ENCODE measurements at regions not wholly inside any gene's neighbourhood (a gene's known extent, or its start where the extent isn't known, plus 50 kb on each side); places are given as distances from the start of the nearest gene placed in this dataset.

DNA sequence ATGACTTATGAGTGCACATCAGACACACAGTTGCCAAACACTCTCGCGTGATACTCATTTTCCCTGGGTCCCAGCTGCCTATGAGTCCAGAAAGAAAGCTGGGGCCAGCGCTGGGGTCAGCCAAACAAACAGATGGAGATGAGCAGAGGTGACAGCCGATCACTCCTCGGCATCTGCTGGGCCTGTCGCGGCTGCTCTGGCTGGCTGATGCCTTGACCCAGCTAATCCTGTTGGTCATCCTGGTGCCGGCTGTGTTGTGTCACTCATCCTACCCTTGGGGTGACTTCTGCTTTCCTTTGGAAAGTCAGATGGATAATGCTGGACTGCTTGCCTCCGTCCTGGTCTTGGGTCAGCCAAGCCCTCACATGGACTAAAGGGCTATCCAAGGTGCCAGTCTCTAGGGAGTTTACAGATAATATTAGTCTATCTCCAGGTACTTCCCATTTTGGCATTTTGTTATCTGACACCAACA is 105.3 kb upstream of the PDZRN3 start:
- no peak for TF ChIP-seq POLR2A (IDR thresholded peaks at IDR 0.05)
- TF ChIP-seq, protein P1, sequence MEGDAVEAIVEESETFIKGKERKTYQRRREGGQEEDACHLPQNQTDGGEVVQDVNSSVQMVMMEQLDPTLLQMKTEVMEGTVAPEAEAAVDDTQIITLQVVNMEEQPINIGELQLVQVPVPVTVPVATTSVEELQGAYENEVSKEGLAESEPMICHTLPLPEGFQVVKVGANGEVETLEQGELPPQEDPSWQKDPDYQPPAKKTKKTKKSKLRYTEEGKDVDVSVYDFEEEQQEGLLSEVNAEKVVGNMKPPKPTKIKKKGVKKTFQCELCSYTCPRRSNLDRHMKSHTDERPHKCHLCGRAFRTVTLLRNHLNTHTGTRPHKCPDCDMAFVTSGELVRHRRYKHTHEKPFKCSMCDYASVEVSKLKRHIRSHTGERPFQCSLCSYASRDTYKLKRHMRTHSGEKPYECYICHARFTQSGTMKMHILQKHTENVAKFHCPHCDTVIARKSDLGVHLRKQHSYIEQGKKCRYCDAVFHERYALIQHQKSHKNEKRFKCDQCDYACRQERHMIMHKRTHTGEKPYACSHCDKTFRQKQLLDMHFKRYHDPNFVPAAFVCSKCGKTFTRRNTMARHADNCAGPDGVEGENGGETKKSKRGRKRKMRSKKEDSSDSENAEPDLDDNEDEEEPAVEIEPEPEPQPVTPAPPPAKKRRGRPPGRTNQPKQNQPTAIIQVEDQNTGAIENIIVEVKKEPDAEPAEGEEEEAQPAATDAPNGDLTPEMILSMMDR (IDR thresholded peaks at IDR 0.05): no peak
- no peak for TF ChIP-seq POLR2AphosphoS5 (IDR thresholded peaks at IDR 0.05)

Measured in breast epithelium (tissue), 3 donors.